H9 (cell line): ENCODE measurements at regions not wholly inside any gene's neighbourhood (a gene's known extent, or its start where the extent isn't known, plus 50 kb on each side); places are given as distances from the start of the nearest gene placed in this dataset.

Experiments used
- DNase-seq: peaks from one replicate; pipeline ENCODE4 v3.0.0-alpha.2; 2017
- H2AFZ ChIP-seq: one replicate; pipeline ENCODE4 v1.6.1; 2013; ENCODE audit warnings: mild to moderate bottlenecking, low read length, control low read depth, moderate library complexity
- H2AK5ac ChIP-seq: 2 replicates; pipeline ENCODE4 v1.6.1; 2013; ENCODE audit warnings: low read length, control low read depth, mixed read lengths; ENCODE audit not compliant: insufficient read length
- H2BK120ac ChIP-seq: one replicate; pipeline ENCODE4 v1.6.1; 2013; ENCODE audit warnings: low read depth, mild to moderate bottlenecking, low read length, control low read depth, inconsistent platforms; ENCODE audit not compliant: poor library complexity, severe bottlenecking
- H2BK12ac ChIP-seq: 2 replicates; pipeline ENCODE4 v1.6.1; 2013; ENCODE audit warnings: low read length, control low read depth, mixed read lengths, low read depth; ENCODE audit not compliant: insufficient read length
- H2BK15ac ChIP-seq: 2 replicates; pipeline ENCODE4 v1.6.1; 2013; ENCODE audit warnings: low read depth, low read length, control low read depth
- H2BK20ac ChIP-seq: one replicate; pipeline ENCODE4 v1.6.1; 2013; ENCODE audit warnings: low read depth, mild to moderate bottlenecking, low read length, control low read depth, inconsistent platforms; ENCODE audit not compliant: poor library complexity, severe bottlenecking
- H2BK5ac ChIP-seq: 2 replicates; pipeline ENCODE4 v1.6.1; 2013; ENCODE audit warnings: low read length, control low read depth, mixed read lengths; ENCODE audit not compliant: insufficient read length
- H3K14ac ChIP-seq: 2 replicates; pipeline ENCODE4 v1.6.1; 2013; ENCODE audit warnings: low read length, control low read depth; ENCODE audit not compliant: insufficient read depth
- H3K18ac ChIP-seq: 2 replicates; pipeline ENCODE4 v1.6.1; 2013; ENCODE audit warnings: low read depth, mild to moderate bottlenecking, mixed read lengths, low read length, control low read depth; ENCODE audit not compliant: insufficient read length
- H3K23ac ChIP-seq: 2 replicates; pipeline ENCODE4 v1.6.1; 2013; ENCODE audit warnings: low read length, control low read depth, mixed read lengths, low read depth; ENCODE audit not compliant: insufficient read length
- H3K23me2 ChIP-seq: 2 replicates; pipeline ENCODE4 v1.6.1; 2013; ENCODE audit warnings: low read depth, mild to moderate bottlenecking, mixed read lengths, low read length, control low read depth; ENCODE audit not compliant: insufficient read length, poor library complexity, severe bottlenecking
- H3K27ac ChIP-seq: 2 replicates; pipeline ENCODE4 v1.5.1; 2013; ENCODE audit warnings: low read length, control low read depth, mixed read lengths, low read depth; ENCODE audit not compliant: insufficient read length
- H3K27me3 ChIP-seq: 2 replicates; pipeline ENCODE4 v1.6.1; 2013; ENCODE audit warnings: low read length, control low read depth, inconsistent platforms; ENCODE audit not compliant: insufficient read depth
- H3K4ac ChIP-seq: 2 replicates; pipeline ENCODE4 v1.6.1; 2013; ENCODE audit warnings: low read depth, mild to moderate bottlenecking, control low read depth, inconsistent platforms, low read length, moderate library complexity
- H3K4me1 ChIP-seq: 2 replicates; pipeline ENCODE4 v1.6.1; 2013; ENCODE audit warnings: low read length, control low read depth, inconsistent platforms; ENCODE audit not compliant: insufficient read depth
- H3K4me2 ChIP-seq: 2 replicates; pipeline ENCODE4 v1.6.1; 2013; ENCODE audit warnings: low read length, control low read depth, mixed read lengths; ENCODE audit not compliant: insufficient read length, insufficient read depth
- H3K56ac ChIP-seq: 2 replicates; pipeline ENCODE4 v1.6.1; 2013; ENCODE audit warnings: low read depth, mild to moderate bottlenecking, mixed read lengths, low read length, control low read depth; ENCODE audit not compliant: insufficient read length
- H3K79me1 ChIP-seq: 2 replicates; pipeline ENCODE4 v1.6.1; 2013; ENCODE audit warnings: low read depth, mild to moderate bottlenecking, moderate library complexity, low read length, control low read depth, inconsistent platforms; ENCODE audit not compliant: insufficient read depth, poor library complexity, severe bottlenecking
- H3K79me2 ChIP-seq: 2 replicates; pipeline ENCODE4 v1.6.1; 2013; ENCODE audit warnings: low read length, control low read depth, inconsistent platforms; ENCODE audit not compliant: insufficient read depth
- H3K9ac ChIP-seq: 2 replicates; pipeline ENCODE4 v1.6.1; 2013; ENCODE audit warnings: low read length, control low read depth, mixed read lengths; ENCODE audit not compliant: insufficient read length; ENCODE audit errors: extremely low read depth
- H3K9me3 ChIP-seq: one replicate; pipeline ENCODE4 v1.6.1; 2013; ENCODE audit warnings: low read depth, low read length, inconsistent platforms; ENCODE audit not compliant: control insufficient read depth
- H3T11ph ChIP-seq: one replicate; pipeline ENCODE4 v1.6.1; 2013; ENCODE audit warnings: mild to moderate bottlenecking, low read length, control low read depth, inconsistent platforms
- H4K20me1 ChIP-seq: one replicate; pipeline ENCODE4 v1.6.1; 2013; ENCODE audit not compliant: control insufficient read depth, insufficient read length, insufficient read depth
- H4K5ac ChIP-seq: 2 replicates; pipeline ENCODE4 v1.6.1; 2013; ENCODE audit warnings: low read depth, mild to moderate bottlenecking, mixed read lengths, low read length, control low read depth; ENCODE audit not compliant: insufficient read length
- H4K8ac ChIP-seq: replicated peaks from 2 replicates; pipeline ENCODE4 v1.6.1; 2013; ENCODE audit warnings: low read length, control low read depth, mixed read lengths, low read depth; ENCODE audit not compliant: insufficient read length
- H4K91ac ChIP-seq: 2 replicates; pipeline ENCODE4 v1.6.1; 2013; ENCODE audit warnings: low read depth, mild to moderate bottlenecking, moderate library complexity, mixed read lengths, low read length, control low read depth; ENCODE audit not compliant: insufficient read length
- H3K27ac Mint-ChIP-seq, 3 experiments: 2 replicates in 2 of 3; 3 replicates in 1 of 3; pipeline ENCODE4 v1.8.0; 2020 to 2021; ENCODE audit warnings: mixed read lengths in 3 of 3, mild to moderate bottlenecking in 1 of 3, moderate library complexity in 1 of 3
- H3K27me3 Mint-ChIP-seq: 2 replicates; pipeline ENCODE4 v1.8.0; 2021; ENCODE audit warnings: low read depth, mild to moderate bottlenecking, moderate library complexity, mixed read lengths
- H3K36me3 Mint-ChIP-seq, 3 experiments: 2 replicates in 2 of 3; 3 replicates in 1 of 3; pipeline ENCODE4 v1.8.0; 2020 to 2021; ENCODE audit warnings: low read depth in 3 of 3, mixed read lengths in 3 of 3; ENCODE audit not compliant: insufficient read depth in 1 of 3
- H3K4me1 Mint-ChIP-seq, 2 experiments: 2 replicates each; pipeline ENCODE4 v1.8.0; 2020; ENCODE audit warnings: mixed read lengths in 2 of 2
- H3K4me3 Mint-ChIP-seq, 2 experiments: 2 replicates in 1 of 2; 3 replicates in 1 of 2; pipeline ENCODE4 v1.8.0; 2020 to 2021; ENCODE audit warnings: mild to moderate bottlenecking in 2 of 2, mixed read lengths in 2 of 2, moderate library complexity in 1 of 2
- H3K9me3 Mint-ChIP-seq, 2 experiments: 2 replicates in 1 of 2; 3 replicates in 1 of 2; pipeline ENCODE4 v1.8.0; 2020; ENCODE audit warnings: mild to moderate bottlenecking in 2 of 2, mixed read lengths in 2 of 2, moderate library complexity in 1 of 2
- WGBS: extraction: QIAGEN DNeasy Blood & Tissue Kit; methylation state at CpG from one replicate; pipeline ENCODE4 v1.1.7; 2013; ENCODE audit warnings: missing lambda C conversion rate, low lambda C conversion rate, mixed read lengths; ENCODE audit not compliant: insufficient read length; ENCODE audit errors: extremely low coverage; 5-methylcytosine and 5-hydroxymethylcytosine counted together
- TF ChIP-seq, protein P1 (sequence below): fragments of 200-600 bp; sonication (generic); conservative IDR thresholded peaks from 3 replicates; pipeline ENCODE4 v1.8.0; 2021; ENCODE audit warnings: antibody characterized with exemption, mild to moderate bottlenecking

DNA sequence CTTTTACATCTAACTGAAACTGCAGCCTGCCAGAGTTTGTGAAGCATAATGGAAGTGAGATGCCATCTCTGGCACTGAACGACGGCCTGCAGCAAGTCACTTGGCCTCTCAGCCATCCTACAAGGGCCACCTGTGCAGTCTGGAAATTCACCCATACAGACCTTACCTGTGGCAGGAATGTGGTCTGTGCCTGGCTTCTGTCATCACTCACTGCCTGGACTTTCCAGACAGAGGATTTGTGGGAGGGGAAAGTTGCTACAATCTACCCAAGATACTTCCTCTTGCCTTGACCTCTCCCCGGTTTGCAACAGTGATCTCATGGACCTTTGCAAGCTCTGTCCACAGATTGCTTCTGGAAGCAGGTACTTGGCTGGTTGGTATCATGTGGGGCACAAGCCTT is 58.4 kb upstream of the ATP1B1 start:
- H3K36me3 Mint-ChIP-seq: no peaks in the 10 kb centered on the region
- no peak overlapping the region for H2BK20ac ChIP-seq
- no peak overlapping the region for H3K27ac Mint-ChIP-seq
- no peaks in the 10 kb centered on the region for H3K23me2 ChIP-seq
- no peak overlapping the region for H4K5ac ChIP-seq
- no peaks in the 10 kb centered on the region for H3K79me1 ChIP-seq
- H3K4me1 Mint-ChIP-seq: 0 out of 4 replicates have a peak, but pooled peaks cover 0 to 1% of the 10 kb centered on the region in 2 experiments
- H4K20me1 ChIP-seq: no peaks in the 10 kb centered on the region
- H2BK12ac ChIP-seq: no peak overlapping the region
- H2BK15ac ChIP-seq: no peak overlapping the region
- no peaks in the 10 kb centered on the region for H3K27me3 ChIP-seq
- WGBS: no CpG with 5 or more reads among the region's 3 CpGs
- no peak overlapping the region for H3K23ac ChIP-seq
- no peak overlapping the region for H3K14ac ChIP-seq
- no peak overlapping the region for H3K56ac ChIP-seq
- H4K91ac ChIP-seq: no peak overlapping the region
- H4K8ac ChIP-seq: no peak overlapping the region
- no peak overlapping the region for H3K9ac ChIP-seq
- DNase-seq: no peak
- H2BK120ac ChIP-seq: no peak overlapping the region
- no peaks in the 10 kb centered on the region for H3K9me3 ChIP-seq
- no peak overlapping the region for H2AFZ ChIP-seq
- no peak overlapping the region for H2BK5ac ChIP-seq
- no peak overlapping the region for H3K18ac ChIP-seq
- TF ChIP-seq, protein P1, sequence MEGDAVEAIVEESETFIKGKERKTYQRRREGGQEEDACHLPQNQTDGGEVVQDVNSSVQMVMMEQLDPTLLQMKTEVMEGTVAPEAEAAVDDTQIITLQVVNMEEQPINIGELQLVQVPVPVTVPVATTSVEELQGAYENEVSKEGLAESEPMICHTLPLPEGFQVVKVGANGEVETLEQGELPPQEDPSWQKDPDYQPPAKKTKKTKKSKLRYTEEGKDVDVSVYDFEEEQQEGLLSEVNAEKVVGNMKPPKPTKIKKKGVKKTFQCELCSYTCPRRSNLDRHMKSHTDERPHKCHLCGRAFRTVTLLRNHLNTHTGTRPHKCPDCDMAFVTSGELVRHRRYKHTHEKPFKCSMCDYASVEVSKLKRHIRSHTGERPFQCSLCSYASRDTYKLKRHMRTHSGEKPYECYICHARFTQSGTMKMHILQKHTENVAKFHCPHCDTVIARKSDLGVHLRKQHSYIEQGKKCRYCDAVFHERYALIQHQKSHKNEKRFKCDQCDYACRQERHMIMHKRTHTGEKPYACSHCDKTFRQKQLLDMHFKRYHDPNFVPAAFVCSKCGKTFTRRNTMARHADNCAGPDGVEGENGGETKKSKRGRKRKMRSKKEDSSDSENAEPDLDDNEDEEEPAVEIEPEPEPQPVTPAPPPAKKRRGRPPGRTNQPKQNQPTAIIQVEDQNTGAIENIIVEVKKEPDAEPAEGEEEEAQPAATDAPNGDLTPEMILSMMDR: no peak
- H3T11ph ChIP-seq: no peak overlapping the region
- H3K4ac ChIP-seq: no peak overlapping the region
- H3K27me3 Mint-ChIP-seq: no peaks in the 10 kb centered on the region
- H3K27ac ChIP-seq: no peak overlapping the region
- H3K79me2 ChIP-seq: no peaks in the 10 kb centered on the region
- no peaks in the 10 kb centered on the region for H3K9me3 Mint-ChIP-seq
- H3K4me3 Mint-ChIP-seq: no peak overlapping the region
- H2AK5ac ChIP-seq: no peak overlapping the region
- no peaks in the 10 kb centered on the region for H3K4me1 ChIP-seq
- H3K4me2 ChIP-seq: no peak overlapping the region
